K562 (cell line): ENCODE measurements at regions not wholly inside any gene's neighbourhood (a gene's known extent, or its start where the extent isn't known, plus 50 kb on each side); places are given as distances from the start of the nearest gene placed in this dataset.
A peak's percentile ranks its signal among the peaks of the same experiment; 100 is the strongest.

Source experiments
- AFF1 ChIP-seq, 2 experiments: fragments of 450-650 bp; IDR thresholded peaks; 2 replicates each; pipeline ENCODE4 v1.6.1; 2018; ENCODE audit warnings: mild to moderate bottlenecking in 2 of 2, low read depth in 1 of 2; ENCODE audit not compliant: partially characterized antibody in 2 of 2
- CC2D1A ChIP-seq: fragments of 450-650 bp; IDR thresholded peaks from 2 replicates; pipeline ENCODE4 v1.6.1; 2017; ENCODE audit warnings: mild to moderate bottlenecking
- CLOCK ChIP-seq: fragments of 250-450 bp; sonication (Bioruptor Pico); IDR thresholded peaks from 2 replicates; pipeline ENCODE4 v1.4.0; 2020; ENCODE audit warnings: mild to moderate bottlenecking, moderate library complexity, borderline replicate concordance
- CTBP1 ChIP-seq: fragments of 450-650 bp; IDR thresholded peaks from 2 replicates; pipeline ENCODE4 v1.6.1; 2016; ENCODE audit warnings: borderline replicate concordance
- GMEB1 ChIP-seq: fragments of 250-450 bp; sonication (Bioruptor Pico); IDR thresholded peaks from 2 replicates; pipeline ENCODE4 v1.4.0; 2020; ENCODE audit warnings: mild to moderate bottlenecking
- HSF4 ChIP-seq: fragments of 250-450 bp; sonication (Bioruptor Pico); IDR thresholded peaks from 2 replicates; pipeline ENCODE4 v2.1.2; 2022; ENCODE audit warnings: mild to moderate bottlenecking, moderate library complexity, borderline replicate concordance
- ID3 ChIP-seq, 2 experiments: fragments of 250-450 bp in 1 of 2; fragments of 450-650 bp in 1 of 2; sonication (Bioruptor Pico) in 1 of 2; IDR thresholded peaks; 2 replicates each; pipeline versions ENCODE4 v1.6.1 to v1.8.0; 2016 to 2021; ENCODE audit warnings: mild to moderate bottlenecking in 2 of 2, moderate library complexity in 2 of 2, missing compliant biosample characterization in 1 of 2, missing genetic modification characterization in 1 of 2
- IRF9 ChIP-seq: fragments of 450-650 bp; IDR thresholded peaks from 2 replicates; pipeline ENCODE4 v1.6.1; 2016; ENCODE audit warnings: missing biosample characterization, missing genetic modification characterization
- KLF13 ChIP-seq: fragments of 450-650 bp; IDR thresholded peaks from 2 replicates; pipeline ENCODE4 v1.6.1; 2016; ENCODE audit warnings: missing genetic modification characterization, low read depth, mild to moderate bottlenecking, missing compliant biosample characterization, moderate library complexity, borderline replicate concordance
- SMAD4 ChIP-seq: fragments of 250-450 bp; sonication (Bioruptor Pico); conservative IDR thresholded peaks from 2 replicates; pipeline ENCODE4 v1.8.0; 2021; ENCODE audit warnings: inconsistent platforms, mild to moderate bottlenecking, moderate library complexity
- TCFL5 ChIP-seq: fragments of 250-450 bp; sonication (Bioruptor Pico); conservative IDR thresholded peaks from 2 replicates; pipeline ENCODE4 v1.6.1; 2021; ENCODE audit warnings: mild to moderate bottlenecking, moderate library complexity, matching md5 sums
- ZNF583 ChIP-seq: fragments of 250-450 bp; sonication (Bioruptor Pico); IDR thresholded peaks from 2 replicates; pipeline ENCODE4 v1.4.0; 2020

- TF ChIP-seq HSF4 (CRISPR knock-in tag) (peak; percentile 94), AFF1 (IDR thresholded peaks at IDR 0.05; ENCODE audit: low read depth in 1 of 2, partially characterized antibody in 2 of 2) (peak; percentile 12 to 21), CTBP1 (peak; percentile 44; the same call in 1 of the 2 replicates), ZNF583 (CRISPR knock-in tag) (peak; percentile 94), ID3 (CRISPR knock-in tag; IDR thresholded peaks at IDR 0.05) (peak; percentile 72), ID3 (tag; IDR thresholded peaks at IDR 0.05) (peak; percentile 78), SMAD4 (CRISPR knock-in tag) (peak; percentile 91), KLF13 (tag) (peak; percentile 34; the same call in 1 of the 2 replicates), TCFL5 (CRISPR knock-in tag) (0 out of 2 replicates have a peak, but pooled peaks have one; percentile 63), GMEB1 (CRISPR knock-in tag) (peak; percentile 52), CC2D1A (peak; percentile 51; the same call in 1 of the 2 replicates), CLOCK (CRISPR knock-in tag) (peak; percentile 13; the same call in 1 of the 2 replicates), IRF9 (peak; percentile 69; the same call in 1 of the 2 replicates)
Measured at GRCh38 chr6:27775138-27775795, 136.9 kb downstream of the OR2B2 start (continued).
